ENCODE measurements at regions not wholly inside any gene's neighbourhood (a gene's known extent, or its start where the extent isn't known, plus 50 kb on each side); places are given as distances from the start of the nearest gene placed in this dataset.

GRCh38 chr3:110139048-110139447, 801.7 kb upstream of the DPPA4 start:
- DNase-seq = no peak

- no peak for DNase-seq
These were observed 802.5 kb upstream of the DPPA4 start for GRCh38 chr3:110139821-110140220.

- DNase-seq = no peak
These were observed 812.4 kb upstream of the DPPA4 start for GRCh38 chr3:110149763-110150162.

GRCh38 chr3:110157221-110157620, 819.9 kb upstream of the DPPA4 start:
- DNase-seq = no peak

GRCh38 chr3:110164632-110165369, 827.5 kb upstream of the DPPA4 start:
- DNase-seq = no peak

GRCh38 chr3:110165370-110165743, 828.0 kb upstream of the DPPA4 start:
- DNase-seq = no peak

- no peak for DNase-seq
These were observed 828.4 kb upstream of the DPPA4 start for GRCh38 chr3:110165753-110166152.

GRCh38 chr3:110166791-110167190, 829.4 kb upstream of the DPPA4 start:
- no peak for DNase-seq

- DNase-seq = no peak
These were observed 837.6 kb upstream of the DPPA4 start for GRCh38 chr3:110174908-110175307.

- no peak for DNase-seq
These were observed 841.6 kb upstream of the DPPA4 start for GRCh38 chr3:110178965-110179364.

- DNase-seq = no peak
These were observed 843.4 kb upstream of the DPPA4 start for GRCh38 chr3:110180733-110181132.

- DNase-seq = no peak
These were observed 843.9 kb upstream of the DPPA4 start for GRCh38 chr3:110181226-110181625.

- no peak for DNase-seq
These were observed 847.2 kb upstream of the DPPA4 start for GRCh38 chr3:110184536-110184935.

- DNase-seq = no peak
These were observed 855.7 kb upstream of the DPPA4 start for GRCh38 chr3:110193074-110193473.

GRCh38 chr3:110198717-110199587, 861.6 kb upstream of the DPPA4 start:
- no peak for DNase-seq

- no peak for DNase-seq
These were observed 862.2 kb upstream of the DPPA4 start for GRCh38 chr3:110199588-110199943.

GRCh38 chr3:110210086-110210660, 861.4 kb upstream of the NECTIN3 start:
- DNase-seq = no peak

GRCh38 chr3:110226645-110227044, 845.0 kb upstream of the NECTIN3 start:
- DNase-seq = no peak

GRCh38 chr3:110227991-110228390, 843.6 kb upstream of the NECTIN3 start:
- no peak for DNase-seq

- DNase-seq = no peak
These were observed 836.8 kb upstream of the NECTIN3 start for GRCh38 chr3:110234831-110235230.

- DNase-seq = no peak
These were observed 834.5 kb upstream of the NECTIN3 start for GRCh38 chr3:110236976-110237610.

GRCh38 chr3:110243081-110243480, 828.5 kb upstream of the NECTIN3 start:
- DNase-seq = no peak

- DNase-seq = no peak
These were observed 824.7 kb upstream of the NECTIN3 start for GRCh38 chr3:110246796-110247376.
